Posterior vena cava (tissue), 2 donors: ENCODE measurements at regions not wholly inside any gene's neighbourhood (a gene's known extent, or its start where the extent isn't known, plus 50 kb on each side); places are given as distances from the start of the nearest gene placed in this dataset.
"Not testable (repeated sequence)": the region's sequence is repeated elsewhere in the genome, so short reads cannot be mapped to it uniquely, and the experiment has no call there.

ENCODE experiments used
- DNase-seq: peaks from one replicate; pipeline ENCODE4 v3.0.0-alpha.2; 2020; ENCODE audit warnings: low spot score
- intact Hi-C, 2 donors: fragments of 100-400 bp; cut with DNase I; formaldehyde crosslinking; loops; one replicate each; pipeline versions ENCODE4 v1.14.1 to v1.14.2; 2022 to 2023
- donor health status: DM: yes; HTN: yes; CAD: no.
- donor health status: DM: yes; HTN: yes; CAD: no.

GRCh38 chr1:81738875-81739274 lies 61.9 kb upstream of the ADGRL2 start:
- intact Hi-C loops, result no loop called here

GRCh38 chr1:81733480-81733879 lies 67.3 kb upstream of the ADGRL2 start:
- intact Hi-C loops, result no loop called here
- DNase-seq, result no peak

More at GRCh38 chr1:81738875-81739274, 61.9 kb upstream of the ADGRL2 start:
- DNase-seq, result no peak

GRCh38 chr1:81731989-81732388 lies 68.7 kb upstream of the ADGRL2 start:
- DNase-seq, result no peak
- intact Hi-C loops, result no loop called here

- intact Hi-C loops, result no loop called here
- DNase-seq, result no peak
These were observed 69.9 kb upstream of the ADGRL2 start for GRCh38 chr1:81730881-81731280.

- DNase-seq, intact Hi-C loops: not testable (repeated sequence)
These were observed 70.4 kb upstream of the ADGRL2 start for GRCh38 chr1:81730299-81730698.

- intact Hi-C loops, result no loop called here
- no peak for DNase-seq
These were observed 70.9 kb upstream of the ADGRL2 start for GRCh38 chr1:81729818-81730217.

GRCh38 chr1:81729239-81729638 lies 71.5 kb upstream of the ADGRL2 start:
- no peak for DNase-seq
- intact Hi-C loops, result no loop called here

- intact Hi-C loops, result no loop called here
- DNase-seq, result no peak
These were observed 74.9 kb upstream of the ADGRL2 start for GRCh38 chr1:81725823-81726222.

GRCh38 chr1:81722631-81723328 lies 78.0 kb upstream of the ADGRL2 start:
- DNase-seq, intact Hi-C loops: not testable (repeated sequence)

- DNase-seq, intact Hi-C loops: not testable (repeated sequence)
These were observed 80.5 kb upstream of the ADGRL2 start for GRCh38 chr1:81720256-81720655.

GRCh38 chr1:81717230-81717629 lies 83.5 kb upstream of the ADGRL2 start:
- intact Hi-C loops, result no loop called here
- no peak for DNase-seq

- intact Hi-C loops, result no loop called here
- DNase-seq, result no peak
These were observed 85.3 kb upstream of the ADGRL2 start for GRCh38 chr1:81715391-81715790.

- intact Hi-C loops, result no loop called here
- DNase-seq, result no peak
These were observed 86.1 kb upstream of the ADGRL2 start for GRCh38 chr1:81714636-81715035.

- no peak for DNase-seq
- intact Hi-C loops, result no loop called here
These were observed 88.3 kb upstream of the ADGRL2 start for GRCh38 chr1:81712425-81712824.

- no peak for DNase-seq
- intact Hi-C loops, result no loop called here
These were observed 89.9 kb upstream of the ADGRL2 start for GRCh38 chr1:81710857-81711256.

GRCh38 chr1:81708250-81708649 lies 92.5 kb upstream of the ADGRL2 start:
- no peak for DNase-seq
- intact Hi-C loops, result no loop called here

GRCh38 chr1:81706650-81707435 lies 93.9 kb upstream of the ADGRL2 start:
- no peak for DNase-seq
- intact Hi-C loops, result no loop called here

- intact Hi-C loops, result no loop called here
- DNase-seq, result no peak
These were observed 96.8 kb upstream of the ADGRL2 start for GRCh38 chr1:81703756-81704463.

GRCh38 chr1:81703391-81703755 lies 97.4 kb upstream of the ADGRL2 start:
- no peak for DNase-seq
- intact Hi-C loops, result no loop called here

- DNase-seq, result no peak
- intact Hi-C loops, result no loop called here
These were observed 97.8 kb upstream of the ADGRL2 start for GRCh38 chr1:81702903-81703302.
